ENCODE measurements at regions not wholly inside any gene's neighbourhood (a gene's known extent, or its start where the extent isn't known, plus 50 kb on each side); places are given as distances from the start of the nearest gene placed in this dataset.

GRCh38 chr7:118059209-118059608, 124.8 kb upstream of the LSM8 start:
- intact Hi-C loops (cut with DNase I) = no loop called here
- 45 to 68% (median 56%) methylated on average over 2 of the region's 2 CpGs for WGBS, 4 donors
- Histone ChIP-seq H3K4me1 (replicated peaks in 1 of 2) (no peaks in the 10 kb centered on the region), H3K9me3 (replicated peaks in 1 of 3) (no peaks in the 10 kb centered on the region), H3K4me3 (no peak overlapping the region), H3K27ac (no peak overlapping the region), H3K27me3 (no peaks in the 10 kb centered on the region), H3K36me3 (replicated peaks in 1 of 2) (no peaks in the 10 kb centered on the region)
- DNase-seq = no peak
- TF ChIP-seq CTCF (IDR thresholded peaks at IDR 0.05) = no peak
- TF ChIP-seq POLR2A (IDR thresholded peaks at IDR 0.05) = no peak

GRCh38 chr7:118060692-118061091, 123.3 kb upstream of the LSM8 start:
- 13 to 59% (median 20%) methylated on average over 1 of the region's 1 CpG for WGBS, 4 donors
- TF ChIP-seq POLR2A (IDR thresholded peaks at IDR 0.05) = no peak
- no peak for TF ChIP-seq CTCF (IDR thresholded peaks at IDR 0.05)

GRCh38 chr7:118061386-118061785, 122.6 kb upstream of the LSM8 start:
- intact Hi-C loops (cut with DNase I) = no loop called here
- Histone ChIP-seq H3K9me3 (replicated peaks in 1 of 3) (no peaks in the 10 kb centered on the region), H3K27ac (no peak overlapping the region), H3K36me3 (replicated peaks in 1 of 2) (no peaks in the 10 kb centered on the region), H3K27me3 (no peaks in the 10 kb centered on the region), H3K4me1 (replicated peaks in 1 of 2) (no peaks in the 10 kb centered on the region), H3K4me3 (no peak overlapping the region)
- TF ChIP-seq POLR2A (IDR thresholded peaks at IDR 0.05) = no peak
- TF ChIP-seq CTCF (IDR thresholded peaks at IDR 0.05) = no peak
- no peak for DNase-seq
- 60 to 75% (median 69%) methylated on average over 6 of the region's 6 CpGs for WGBS, 4 donors

More at GRCh38 chr7:118060692-118061091, 123.3 kb upstream of the LSM8 start:
- intact Hi-C loops (cut with DNase I) = no loop called here
- Histone ChIP-seq H3K27ac (no peak overlapping the region), H3K4me3 (no peak overlapping the region), H3K9me3 (replicated peaks in 1 of 3) (no peaks in the 10 kb centered on the region), H3K4me1 (replicated peaks in 1 of 2) (no peaks in the 10 kb centered on the region), H3K27me3 (no peaks in the 10 kb centered on the region), H3K36me3 (replicated peaks in 1 of 2) (no peaks in the 10 kb centered on the region)
- no peak for DNase-seq

GRCh38 chr7:118072893-118073674, 110.9 kb upstream of the LSM8 start:
- TF ChIP-seq CTCF (IDR thresholded peaks at IDR 0.05) (no peak), POLR2A (IDR thresholded peaks at IDR 0.05) (no peak)
- no peak for DNase-seq
- no peak overlapping the region for H3K4me3 ChIP-seq
- H3K4me1 ChIP-seq (replicated peaks in 1 of 2) = no peaks in the 10 kb centered on the region
- no peaks in the 10 kb centered on the region for H3K27me3 ChIP-seq
- H3K9me3 ChIP-seq (replicated peaks in 1 of 3) = no peaks in the 10 kb centered on the region
- intact Hi-C loops (cut with DNase I) = no loop called here
- no peak overlapping the region for H3K27ac ChIP-seq
- no peaks in the 10 kb centered on the region for H3K36me3 ChIP-seq (replicated peaks in 1 of 2)
- WGBS, 4 donors = 50 to 73% (median 62%) methylated on average over 5 of the region's 5 CpGs

Data from adrenal gland (tissue), 9 donors.